Chondrocyte (in vitro differentiated cells): ENCODE measurements at regions not wholly inside any gene's neighbourhood (a gene's known extent, or its start where the extent isn't known, plus 50 kb on each side); places are given as distances from the start of the nearest gene placed in this dataset.

Experiments used
- DNase-seq: peaks from one replicate; pipeline ENCODE4 v3.0.0; 2021; ENCODE audit warnings: mixed read lengths, low spot score
- H3K27ac Mint-ChIP-seq: one replicate; pipeline ENCODE4 v1.8.0; 2021; ENCODE audit warnings: mild to moderate bottlenecking, moderate library complexity, mixed read lengths; ENCODE audit not compliant: unreplicated experiment
- H3K27me3 Mint-ChIP-seq: 2 replicates; pipeline ENCODE4 v1.8.0; 2021; ENCODE audit warnings: low read depth, mixed read lengths
- H3K36me3 Mint-ChIP-seq: 2 replicates; pipeline ENCODE4 v1.8.0; 2021; ENCODE audit warnings: low read depth, mixed read lengths
- H3K4me1 Mint-ChIP-seq: 2 replicates; pipeline ENCODE4 v1.8.0; 2021; ENCODE audit warnings: low read depth, mild to moderate bottlenecking, mixed read lengths
- H3K4me3 Mint-ChIP-seq: one replicate; pipeline ENCODE4 v1.8.0; 2021; ENCODE audit warnings: mild to moderate bottlenecking, moderate library complexity, mixed read lengths; ENCODE audit not compliant: unreplicated experiment
- H3K9me3 Mint-ChIP-seq: 2 replicates; pipeline ENCODE4 v1.8.0; 2021; ENCODE audit warnings: low read depth, mixed read lengths
- TF ChIP-seq, protein P1 (sequence below): fragments of 200-600 bp; sonication (generic); IDR thresholded peaks from 2 replicates; pipeline ENCODE4 v1.5.0; 2021; ENCODE audit warnings: antibody characterized with exemption, mild to moderate bottlenecking, moderate library complexity

DNA sequence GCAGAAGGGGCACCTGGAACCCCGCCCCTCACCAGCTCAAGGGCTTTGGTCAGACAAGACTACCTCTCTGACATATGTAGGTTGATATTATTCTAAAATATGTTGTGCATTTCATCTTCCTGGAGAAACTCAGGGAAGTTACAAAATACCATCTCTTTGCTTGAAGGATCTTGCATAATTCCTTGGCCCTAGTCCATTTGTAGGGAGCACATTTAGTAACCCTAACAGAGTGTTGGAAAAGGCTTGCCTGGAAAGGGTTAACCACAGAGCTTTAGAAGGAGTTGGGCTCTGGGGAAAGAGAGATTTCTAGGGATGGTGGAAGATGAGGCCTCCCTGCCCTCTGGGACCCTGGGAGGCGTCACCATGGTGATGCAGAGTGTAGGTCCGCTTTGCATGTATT, 143.0 kb upstream of the SLC1A4 start:
- Mint-ChIP-seq H3K4me1 (peaks cover 3% of the 10 kb centered on the region), H3K36me3 (no peaks in the 10 kb centered on the region), H3K27ac (no peak overlapping the region), H3K4me3 (no peak overlapping the region), H3K27me3 (peaks cover 2% of the 10 kb centered on the region), H3K9me3 (no peaks in the 10 kb centered on the region)
- DNase-seq, result no peak
- TF ChIP-seq, protein P1, sequence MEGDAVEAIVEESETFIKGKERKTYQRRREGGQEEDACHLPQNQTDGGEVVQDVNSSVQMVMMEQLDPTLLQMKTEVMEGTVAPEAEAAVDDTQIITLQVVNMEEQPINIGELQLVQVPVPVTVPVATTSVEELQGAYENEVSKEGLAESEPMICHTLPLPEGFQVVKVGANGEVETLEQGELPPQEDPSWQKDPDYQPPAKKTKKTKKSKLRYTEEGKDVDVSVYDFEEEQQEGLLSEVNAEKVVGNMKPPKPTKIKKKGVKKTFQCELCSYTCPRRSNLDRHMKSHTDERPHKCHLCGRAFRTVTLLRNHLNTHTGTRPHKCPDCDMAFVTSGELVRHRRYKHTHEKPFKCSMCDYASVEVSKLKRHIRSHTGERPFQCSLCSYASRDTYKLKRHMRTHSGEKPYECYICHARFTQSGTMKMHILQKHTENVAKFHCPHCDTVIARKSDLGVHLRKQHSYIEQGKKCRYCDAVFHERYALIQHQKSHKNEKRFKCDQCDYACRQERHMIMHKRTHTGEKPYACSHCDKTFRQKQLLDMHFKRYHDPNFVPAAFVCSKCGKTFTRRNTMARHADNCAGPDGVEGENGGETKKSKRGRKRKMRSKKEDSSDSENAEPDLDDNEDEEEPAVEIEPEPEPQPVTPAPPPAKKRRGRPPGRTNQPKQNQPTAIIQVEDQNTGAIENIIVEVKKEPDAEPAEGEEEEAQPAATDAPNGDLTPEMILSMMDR, result no peak

DNA sequence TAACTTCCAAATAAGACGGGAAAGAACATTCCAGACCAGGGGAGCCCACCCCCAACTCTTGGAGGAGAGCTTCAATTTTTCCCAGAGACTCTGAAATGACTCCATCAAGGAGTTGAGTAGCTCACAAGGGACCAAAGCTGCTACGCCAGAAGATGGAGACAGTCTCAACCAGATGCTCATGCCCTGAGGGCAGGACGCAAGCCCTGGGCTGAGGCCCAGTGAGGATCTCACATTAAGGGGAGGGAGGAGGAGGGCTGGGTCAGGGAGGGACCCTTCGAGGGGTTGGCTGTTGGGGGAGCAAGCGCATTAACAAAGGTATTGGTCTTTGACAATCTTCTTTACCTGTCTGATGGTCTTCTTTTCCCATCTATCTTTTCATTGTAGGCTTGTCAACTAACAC, 141.3 kb upstream of the SLC1A4 start:
- Mint-ChIP-seq H3K9me3 (no peaks in the 10 kb centered on the region), H3K4me3 (no peak overlapping the region), H3K27me3 (peaks cover 2% of the 10 kb centered on the region), H3K27ac (no peak overlapping the region), H3K4me1 (peaks cover 3% of the 10 kb centered on the region), H3K36me3 (no peaks in the 10 kb centered on the region)
- TF ChIP-seq, protein P1, result no peak
- no peak for DNase-seq

DNA sequence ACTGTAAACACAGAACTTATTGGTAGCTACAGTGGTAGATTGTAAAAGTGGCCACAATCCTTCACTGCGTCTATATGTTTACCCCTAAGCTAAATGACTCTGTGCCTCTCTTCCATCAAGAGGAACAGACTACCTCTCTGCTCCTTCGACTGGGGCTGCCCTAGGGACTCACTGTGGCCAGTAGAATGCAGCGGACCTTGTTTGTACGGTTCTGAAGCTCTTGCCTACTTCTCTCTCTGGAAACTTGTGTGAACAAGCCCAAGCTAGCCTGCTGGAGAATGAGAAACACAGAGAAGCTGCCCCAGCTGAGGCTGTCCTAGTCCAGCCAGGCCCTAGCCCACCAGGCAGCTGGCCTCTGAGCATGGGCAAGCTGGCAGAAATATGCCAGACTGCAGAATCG, 140.8 kb upstream of the SLC1A4 start:
- H3K4me1 Mint-ChIP-seq, result peaks cover 3% of the 10 kb centered on the region
- H3K4me3 Mint-ChIP-seq, result no peak overlapping the region

DNA sequence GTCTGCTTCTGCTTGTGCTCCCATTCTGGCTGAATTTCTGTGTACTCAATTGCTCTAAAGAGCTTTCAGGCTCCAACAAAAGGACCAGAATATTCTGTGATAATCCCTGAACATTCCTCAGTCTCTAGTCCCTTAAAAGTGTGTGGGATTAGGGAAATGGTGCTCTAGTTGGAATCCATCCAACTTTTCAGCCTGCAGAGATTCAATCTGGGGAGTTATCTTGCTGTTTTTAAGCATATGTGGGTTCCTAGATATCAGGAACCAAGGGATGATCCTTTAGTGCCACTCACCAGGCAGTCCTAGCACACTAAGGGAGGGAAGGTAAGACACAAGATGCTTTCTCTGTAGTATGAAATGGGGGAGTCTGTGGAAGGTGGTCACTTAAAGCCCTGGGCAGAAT, 140.3 kb upstream of the SLC1A4 start:
- Mint-ChIP-seq H3K27ac (no peak overlapping the region), H3K27me3 (peaks cover 2% of the 10 kb centered on the region), H3K36me3 (no peaks in the 10 kb centered on the region), H3K4me1 (peaks cover 3% of the 10 kb centered on the region), H3K4me3 (no peak overlapping the region), H3K9me3 (no peaks in the 10 kb centered on the region)
- TF ChIP-seq, protein P1, result no peak
- no peak for DNase-seq

More for the DNA sequence above, 140.8 kb upstream of the SLC1A4 start:
- DNase-seq, result no peak
- no peaks in the 10 kb centered on the region for H3K9me3 Mint-ChIP-seq
- peaks cover 2% of the 10 kb centered on the region for H3K27me3 Mint-ChIP-seq
- no peaks in the 10 kb centered on the region for H3K36me3 Mint-ChIP-seq
- no peak overlapping the region for H3K27ac Mint-ChIP-seq
- TF ChIP-seq, protein P1, result no peak

DNA sequence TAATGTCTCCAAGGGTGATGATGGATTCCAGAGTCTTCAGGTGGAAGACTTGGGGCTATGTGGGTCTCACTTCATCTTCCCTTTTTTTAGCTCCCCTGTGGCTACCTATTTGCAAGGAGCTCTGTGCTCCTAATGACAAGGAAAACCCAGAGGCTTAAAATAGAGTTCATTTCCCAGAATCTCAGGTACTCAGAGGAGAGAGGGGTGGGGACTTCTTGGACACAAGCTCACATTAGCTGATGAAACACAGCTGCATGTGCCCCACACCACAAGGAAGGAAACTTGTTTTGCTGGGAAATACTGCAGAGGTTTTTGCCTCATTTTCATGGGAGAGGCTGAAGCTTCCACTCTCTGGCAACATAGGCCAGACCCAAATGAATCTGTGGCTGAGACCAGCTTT, 138.6 kb upstream of the SLC1A4 start:
- DNase-seq, result no peak
- no peaks in the 10 kb centered on the region for H3K9me3 Mint-ChIP-seq
- H3K4me1 Mint-ChIP-seq, result peaks cover 10% of the 10 kb centered on the region
- peaks cover 2% of the 10 kb centered on the region for H3K27me3 Mint-ChIP-seq
- TF ChIP-seq, protein P1, result no peak
- no peaks in the 10 kb centered on the region for H3K36me3 Mint-ChIP-seq
- H3K27ac Mint-ChIP-seq, result no peak overlapping the region
- H3K4me3 Mint-ChIP-seq, result no peak overlapping the region
